ENCODE measurements at regions not wholly inside any gene's neighbourhood (a gene's known extent, or its start where the extent isn't known, plus 50 kb on each side); places are given as distances from the start of the nearest gene placed in this dataset.

- no peak for TF ChIP-seq CTCF (IDR thresholded peaks at IDR 0.05; ENCODE audit: low read depth, low read length)
- H3K27me3 ChIP-seq: no peaks in the 10 kb centered on the region
- no peaks in the 10 kb centered on the region for H3K4me1 ChIP-seq (ENCODE audit: low read depth)
- H3K9me3 ChIP-seq (ENCODE audit: low read depth): peaks cover 4% of the 10 kb centered on the region
- H3K4me3 ChIP-seq: no peak overlapping the region
- no peak overlapping the region for H3K27ac ChIP-seq
- H3K36me3 ChIP-seq: no peaks in the 10 kb centered on the region
- DNase-seq (ENCODE audit: low read depth in 1 of 2, low spot score in 1 of 2): no peak
These were observed 70.8 kb upstream of the TMPRSS2 start for GRCh38 chr21:41578716-41579115.

- H3K27ac ChIP-seq: no peak overlapping the region
- no peak for DNase-seq (ENCODE audit: low read depth in 1 of 2, low spot score in 1 of 2)
- no peaks in the 10 kb centered on the region for H3K4me1 ChIP-seq (ENCODE audit: low read depth)
- peaks cover 4% of the 10 kb centered on the region for H3K9me3 ChIP-seq (ENCODE audit: low read depth)
- H3K4me3 ChIP-seq: no peak overlapping the region
- H3K36me3 ChIP-seq: no peaks in the 10 kb centered on the region
- TF ChIP-seq CTCF (IDR thresholded peaks at IDR 0.05; ENCODE audit: low read depth, low read length): no peak
- H3K27me3 ChIP-seq: no peaks in the 10 kb centered on the region
These were observed 70.1 kb upstream of the TMPRSS2 start for GRCh38 chr21:41578083-41578482.

GRCh38 chr21:41576013-41576615 lies 68.2 kb upstream of the TMPRSS2 start:
- no peak for TF ChIP-seq CTCF (IDR thresholded peaks at IDR 0.05; ENCODE audit: low read depth, low read length)
- H3K4me1 ChIP-seq (ENCODE audit: low read depth): no peaks in the 10 kb centered on the region
- peaks cover 4% of the 10 kb centered on the region for H3K9me3 ChIP-seq (ENCODE audit: low read depth)
- H3K27ac ChIP-seq: no peak overlapping the region
- no peak for DNase-seq (ENCODE audit: low read depth in 1 of 2, low spot score in 1 of 2)
- no peaks in the 10 kb centered on the region for H3K36me3 ChIP-seq
- no peaks in the 10 kb centered on the region for H3K27me3 ChIP-seq
- no peak overlapping the region for H3K4me3 ChIP-seq

GRCh38 chr21:41573902-41574690 lies 66.1 kb upstream of the TMPRSS2 start:
- Histone ChIP-seq H3K4me3 (no peak overlapping the region), H3K36me3 (no peaks in the 10 kb centered on the region), H3K27me3 (no peaks in the 10 kb centered on the region), H3K9me3 (ENCODE audit: low read depth) (peaks cover 4% of the 10 kb centered on the region), H3K27ac (no peak overlapping the region), H3K4me1 (ENCODE audit: low read depth) (no peaks in the 10 kb centered on the region)
- DNase-seq (ENCODE audit: low read depth in 1 of 2, low spot score in 1 of 2): no peak
- TF ChIP-seq CTCF (IDR thresholded peaks at IDR 0.05; ENCODE audit: low read depth, low read length): no peak

- H3K4me1 ChIP-seq (ENCODE audit: low read depth): no peaks in the 10 kb centered on the region
- H3K36me3 ChIP-seq: no peaks in the 10 kb centered on the region
- no peak overlapping the region for H3K27ac ChIP-seq
- no peak for TF ChIP-seq CTCF (IDR thresholded peaks at IDR 0.05; ENCODE audit: low read depth, low read length)
- no peaks in the 10 kb centered on the region for H3K9me3 ChIP-seq (ENCODE audit: low read depth)
- H3K4me3 ChIP-seq: no peak overlapping the region
- no peaks in the 10 kb centered on the region for H3K27me3 ChIP-seq
- no peak for DNase-seq (ENCODE audit: low read depth in 1 of 2, low spot score in 1 of 2)
These were observed 64.1 kb upstream of the TMPRSS2 start for GRCh38 chr21:41571938-41572510.

Measured in cardiac muscle cell (in vitro differentiated cells and primary cell).